Spleen (tissue), 11 donors: ENCODE measurements at regions not wholly inside any gene's neighbourhood (a gene's known extent, or its start where the extent isn't known, plus 50 kb on each side); places are given as distances from the start of the nearest gene placed in this dataset.

Experiments used
- DNase-seq: peaks from one replicate; pipeline ENCODE4 v3.0.0-alpha.2; 2020
- H3K27ac ChIP-seq, 8 donors: fragments of 200-600 bp; sonication (generic) in 7 of 8; 1 replicate in 4 of 8; 2 replicates in 4 of 8; pipeline versions ENCODE4 v1.5.0 to v1.8.0; 2016 to 2021; ENCODE audit warnings: inconsistent platforms in 4 of 8, mild to moderate bottlenecking in 4 of 8, moderate library complexity in 1 of 8
- H3K27me3 ChIP-seq, 7 donors: fragments of 200-600 bp; sonication (generic) in 6 of 7; replicated peaks in 1 of 7; 1 replicate in 4 of 7; 2 replicates in 3 of 7; pipeline versions ENCODE4 v1.5.0 to v1.8.0; 2016 to 2021; ENCODE audit warnings: inconsistent platforms in 3 of 7, mild to moderate bottlenecking in 1 of 7
- H3K36me3 ChIP-seq, 6 donors: fragments of 200-600 bp; sonication (generic) in 5 of 6; 1 replicate in 4 of 6; 2 replicates in 2 of 6; pipeline versions ENCODE4 v1.5.0 to v1.8.0; 2016 to 2021; ENCODE audit warnings: inconsistent platforms in 2 of 6
- H3K4me1 ChIP-seq, 6 donors: fragments of 200-600 bp; sonication (generic) in 5 of 6; 1 replicate in 3 of 6; 2 replicates in 3 of 6; pipeline versions ENCODE4 v1.5.0 to v1.8.0; 2016 to 2021; ENCODE audit warnings: inconsistent platforms in 3 of 6
- H3K4me3 ChIP-seq, 8 donors: fragments of 200-600 bp; sonication (generic) in 7 of 8; 1 replicate in 4 of 8; 2 replicates in 4 of 8; pipeline versions ENCODE4 v1.5.0 to v1.8.0; 2016 to 2021; ENCODE audit warnings: inconsistent platforms in 4 of 8, mild to moderate bottlenecking in 4 of 8, moderate library complexity in 2 of 8
- H3K9me3 ChIP-seq, 8 donors: fragments of 200-600 bp; sonication (generic) in 7 of 8; 1 replicate in 4 of 8; 2 replicates in 4 of 8; pipeline versions ENCODE4 v1.5.0 to v1.8.0; 2016 to 2021; ENCODE audit warnings: inconsistent platforms in 4 of 8
- CTCF ChIP-seq, 11 experiments: fragments of 200-600 bp in 7 of 11; fragments of 450-650 bp in 4 of 11; sonication (generic) in 4 of 11; IDR thresholded peaks in 8 of 11; conservative IDR thresholded peaks in 3 of 11; 1 replicate in 7 of 11; 2 replicates in 4 of 11; pipeline versions ENCODE4 v1.4.0 to v1.8.0; 2016 to 2021; ENCODE audit warnings: antibody characterized with exemption in 11 of 11, inconsistent platforms in 4 of 11, mild to moderate bottlenecking in 1 of 11
- POLR2A ChIP-seq, 3 donors: fragments of 450-650 bp; IDR thresholded peaks; one replicate each; pipeline ENCODE4 v1.5.1; 2017; ENCODE audit warnings: antibody characterized with exemption in 3 of 3, mild to moderate bottlenecking in 1 of 3
- POLR2AphosphoS5 ChIP-seq, 3 donors: sonication (generic); formaldehyde crosslinking; IDR thresholded peaks; one replicate each; pipeline ENCODE4 v1.5.1; 2017; ENCODE audit warnings: antibody characterized with exemption in 3 of 3
- WGBS, 5 donors: extraction: QIAGEN DNeasy Blood & Tissue Kit in 3 of 5; methylation state at CpG; one replicate each; pipeline versions ENCODE4 v1.1.5 to v1.1.7; 2013 to 2018; 5-methylcytosine and 5-hydroxymethylcytosine counted together
- intact Hi-C: fragments of 100-400 bp; cut with DNase I; formaldehyde crosslinking; loops from one replicate; pipeline ENCODE4 v1.15.0; 2023; ENCODE audit warnings: low total_unique reads
- donor health status: healthy with polysubstance abuse.
- donor health status: DM: no; HTN: no; CAD: no; lungs with moderate emphysema.
- donor health status: DM: no; HTN: no; CAD: no.
- donor health status: Bipolar disorder and iron deficiency.
- donor health status: healthy.
- donor health status: DM: no; HTN: no; CAD: no.
- donor health status: DM: yes; HTN: yes; CAD: no.

- H3K4me1 ChIP-seq, result no peaks in the 10 kb centered on the region
- 75 to 89% (median 79%) methylated on average over 3 of the region's 3 CpGs for WGBS, 5 donors
- H3K36me3 ChIP-seq, result no peaks in the 10 kb centered on the region
- no peak overlapping the region for H3K27ac ChIP-seq
- peaks cover 0 to 3% (median 0%) of the 10 kb centered on the region in 8 donors for H3K9me3 ChIP-seq
- no peak for DNase-seq
- peaks cover 0 to 67% (median 17%) of the 10 kb centered on the region in 7 donors for H3K27me3 ChIP-seq
- no peak overlapping the region for H3K4me3 ChIP-seq
- TF ChIP-seq CTCF (IDR thresholded peaks at IDR 0.05 in 8 of 11, conservative IDR thresholded peaks at IDR 0.05 in 3 of 11) (no peak), POLR2A (IDR thresholded peaks at IDR 0.05) (no peak), POLR2AphosphoS5 (IDR thresholded peaks at IDR 0.05) (no peak)
- intact Hi-C loops, result no loop called here
Measured at GRCh38 chr3:43922374-43922773, 231.6 kb downstream of the ABHD5 start.

- WGBS, 5 donors, result 23 to 27% (median 24%) methylated on average over 13 of the region's 13 CpGs
- Histone ChIP-seq H3K4me1 (no peaks in the 10 kb centered on the region), H3K27me3 (peaks cover 0 to 67% (median 17%) of the 10 kb centered on the region in 7 donors), H3K9me3 (no peaks in the 10 kb centered on the region), H3K27ac (no peak overlapping the region), H3K36me3 (no peaks in the 10 kb centered on the region), H3K4me3 (no peak overlapping the region)
- intact Hi-C loops, result no loop called here
- no peak for TF ChIP-seq CTCF (IDR thresholded peaks at IDR 0.05 in 8 of 11, conservative IDR thresholded peaks at IDR 0.05 in 3 of 11)
- no peak for TF ChIP-seq POLR2A (IDR thresholded peaks at IDR 0.05)
- TF ChIP-seq POLR2AphosphoS5 (IDR thresholded peaks at IDR 0.05), result no peak
- no peak for DNase-seq
Measured at GRCh38 chr3:43923104-43923882, 232.6 kb downstream of the ABHD5 start.

GRCh38 chr3:43926055-43926454 is 235.3 kb downstream of the ABHD5 start:
- 66 to 82% (median 73%) methylated on average over 5 of the region's 5 CpGs for WGBS, 5 donors
- H3K4me3 ChIP-seq, result no peak overlapping the region
- no peaks in the 10 kb centered on the region for H3K9me3 ChIP-seq
- intact Hi-C loops, result no loop called here
- TF ChIP-seq CTCF (IDR thresholded peaks at IDR 0.05 in 8 of 11, conservative IDR thresholded peaks at IDR 0.05 in 3 of 11) (no peak), POLR2A (IDR thresholded peaks at IDR 0.05) (no peak), POLR2AphosphoS5 (IDR thresholded peaks at IDR 0.05) (no peak)
- no peaks in the 10 kb centered on the region for H3K4me1 ChIP-seq
- no peak for DNase-seq
- no peak overlapping the region for H3K27ac ChIP-seq
- peaks cover 0 to 49% (median 17%) of the 10 kb centered on the region in 7 donors for H3K27me3 ChIP-seq
- H3K36me3 ChIP-seq, result no peaks in the 10 kb centered on the region

- no peak for DNase-seq
- Histone ChIP-seq H3K4me1 (no peaks in the 10 kb centered on the region), H3K27me3 (no peaks in the 10 kb centered on the region), H3K4me3 (no peak overlapping the region), H3K36me3 (no peaks in the 10 kb centered on the region), H3K27ac (no peak overlapping the region), H3K9me3 (peaks cover 0 to 7% (median 2%) of the 10 kb centered on the region in 8 donors)
- intact Hi-C loops, result no loop called here
- 73 to 93% (median 82%) methylated on average over 3 of the region's 3 CpGs for WGBS, 5 donors
- TF ChIP-seq POLR2A (IDR thresholded peaks at IDR 0.05) (no peak), POLR2AphosphoS5 (IDR thresholded peaks at IDR 0.05) (no peak), CTCF (IDR thresholded peaks at IDR 0.05 in 8 of 11, conservative IDR thresholded peaks at IDR 0.05 in 3 of 11) (no peak)
Measured at GRCh38 chr3:43932921-43933320, 242.2 kb downstream of the ABHD5 start.
